Endothelial cell of umbilical vein (primary cell): ENCODE measurements at regions not wholly inside any gene's neighbourhood (a gene's known extent, or its start where the extent isn't known, plus 50 kb on each side); places are given as distances from the start of the nearest gene placed in this dataset.

Experiments
- CTCF ChIP-seq, 2 donors: IDR thresholded peaks; 1 replicate in 1 of 2; 2 replicates in 1 of 2; pipeline ENCODE4 v1.5.1; 2011; ENCODE audit warnings: low read length in 2 of 2, mild to moderate bottlenecking in 2 of 2, moderate library complexity in 2 of 2, control low read depth in 1 of 2, inconsistent platforms in 1 of 2, low read depth in 1 of 2; ENCODE audit not compliant: insufficient read depth in 1 of 2; ENCODE audit errors: extremely low read depth in 1 of 2
- GATA2 ChIP-seq: IDR thresholded peaks from 2 replicates; pipeline ENCODE4 v1.7.0; 2011; ENCODE audit warnings: low read depth, mild to moderate bottlenecking, moderate library complexity, mixed read lengths, low read length; ENCODE audit not compliant: insufficient read length, insufficient read depth
- POLR2A ChIP-seq: IDR thresholded peaks from 2 replicates; pipeline ENCODE4 v1.6.1; 2012; ENCODE audit warnings: low read depth, mild to moderate bottlenecking, control low read depth, low read length
- TF ChIP-seq, protein P1 (sequence below): IDR thresholded peaks from 2 replicates; pipeline ENCODE4 v1.6.1; 2011; ENCODE audit not compliant: insufficient read depth, insufficient read length

DNA sequence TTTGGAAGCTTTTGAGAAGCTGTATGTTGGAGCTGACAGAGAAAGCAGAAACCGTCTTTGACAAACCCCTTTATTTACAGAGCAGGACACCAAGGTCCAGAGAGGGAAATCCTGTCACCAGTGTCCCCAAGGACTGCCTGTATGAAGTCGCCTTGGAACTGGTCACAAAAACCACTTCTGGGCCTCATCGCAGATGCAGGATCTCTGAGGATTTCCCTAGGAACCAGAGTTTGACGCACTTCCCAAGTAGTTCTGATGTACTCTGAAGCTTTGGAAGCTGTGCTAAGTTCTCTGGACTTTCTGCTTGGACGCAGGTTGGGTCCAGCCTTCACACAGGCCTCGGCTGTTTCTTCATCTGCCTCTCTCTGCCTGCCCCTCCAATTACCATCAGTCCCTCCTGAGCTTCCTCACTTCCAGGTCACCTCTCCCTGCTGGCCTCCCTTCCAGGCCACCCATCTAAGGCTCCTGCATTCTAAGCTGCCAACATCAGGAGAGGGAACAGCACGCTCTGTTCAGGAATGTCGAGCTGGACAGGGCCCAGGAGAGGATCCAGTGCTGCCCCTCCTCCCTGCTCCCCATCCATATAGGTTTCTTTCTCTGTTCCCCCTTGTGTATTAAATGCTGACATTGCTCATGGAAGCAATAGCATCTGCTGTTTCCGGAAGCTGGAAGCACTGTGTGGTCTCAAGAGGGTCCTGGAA, 270.8 kb downstream of the OPA1 start:
- TF ChIP-seq CTCF (IDR thresholded peaks at IDR 0.05; ENCODE audit: extremely low read depth in 1 of 2, insufficient read depth in 1 of 2, low read depth in 1 of 2, low read length in 2 of 2) (no peak), POLR2A (no peak), GATA2 (no peak)
- TF ChIP-seq, protein P1, sequence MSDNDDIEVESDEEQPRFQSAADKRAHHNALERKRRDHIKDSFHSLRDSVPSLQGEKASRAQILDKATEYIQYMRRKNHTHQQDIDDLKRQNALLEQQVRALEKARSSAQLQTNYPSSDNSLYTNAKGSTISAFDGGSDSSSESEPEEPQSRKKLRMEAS = no peak
